ENCODE measurements at regions not wholly inside any gene's neighbourhood (a gene's known extent, or its start where the extent isn't known, plus 50 kb on each side); places are given as distances from the start of the nearest gene placed in this dataset.

- H3K27ac ChIP-seq = no peak overlapping the region
- no peaks in the 10 kb centered on the region for H3K27me3 ChIP-seq
- H3K9me3 ChIP-seq = no peaks in the 10 kb centered on the region
- DNase-seq = no peak
- TF ChIP-seq CTCF (IDR thresholded peaks at IDR 0.05) (no peak), POLR2A (IDR thresholded peaks at IDR 0.05) (no peak)
- H3K4me3 ChIP-seq = no peak overlapping the region
- H3K36me3 ChIP-seq = no peaks in the 10 kb centered on the region
- H3K4me1 ChIP-seq = peaks cover 0 to 11% (median 0%) of the 10 kb centered on the region in 4 donors
These were observed 234.8 kb upstream of the ELL2 start for GRCh38 chr5:96196407-96196806.

- Histone ChIP-seq H3K27me3 (no peaks in the 10 kb centered on the region), H3K9me3 (no peaks in the 10 kb centered on the region), H3K4me1 (peaks cover 0 to 3% (median 0%) of the 10 kb centered on the region in 4 donors), H3K27ac (no peak overlapping the region), H3K36me3 (no peaks in the 10 kb centered on the region), H3K4me3 (no peak overlapping the region)
- no peak for DNase-seq
- TF ChIP-seq POLR2A (IDR thresholded peaks at IDR 0.05) = no peak
These were observed 233.5 kb upstream of the ELL2 start for GRCh38 chr5:96195123-96195522.

- DNase-seq = no peak
- TF ChIP-seq POLR2A (IDR thresholded peaks at IDR 0.05) = no peak
- TF ChIP-seq CTCF (IDR thresholded peaks at IDR 0.05) = no peak
- H3K27me3 ChIP-seq = no peaks in the 10 kb centered on the region
- no peaks in the 10 kb centered on the region for H3K9me3 ChIP-seq
- H3K4me3 ChIP-seq = no peak overlapping the region
- H3K27ac ChIP-seq = no peak overlapping the region
- H3K4me1 ChIP-seq = no peaks in the 10 kb centered on the region
- H3K36me3 ChIP-seq = no peaks in the 10 kb centered on the region
These were observed 232.9 kb upstream of the ELL2 start for GRCh38 chr5:96194593-96194992.

- Histone ChIP-seq H3K27ac (no peak overlapping the region), H3K9me3 (no peaks in the 10 kb centered on the region), H3K4me1 (no peaks in the 10 kb centered on the region), H3K36me3 (no peaks in the 10 kb centered on the region), H3K27me3 (no peaks in the 10 kb centered on the region), H3K4me3 (no peak overlapping the region)
- TF ChIP-seq CTCF (IDR thresholded peaks at IDR 0.05) (no peak), POLR2A (IDR thresholded peaks at IDR 0.05) (no peak)
- no peak for DNase-seq
These were observed 232.3 kb upstream of the ELL2 start for GRCh38 chr5:96193946-96194345.

GRCh38 chr5:96189987-96190386 is 228.3 kb upstream of the ELL2 start:
- no peaks in the 10 kb centered on the region for H3K4me1 ChIP-seq
- no peak overlapping the region for H3K27ac ChIP-seq
- no peaks in the 10 kb centered on the region for H3K9me3 ChIP-seq
- H3K27me3 ChIP-seq = no peaks in the 10 kb centered on the region
- H3K36me3 ChIP-seq = no peaks in the 10 kb centered on the region
- TF ChIP-seq POLR2A (IDR thresholded peaks at IDR 0.05) = no peak
- TF ChIP-seq CTCF (IDR thresholded peaks at IDR 0.05) = no peak
- no peak overlapping the region for H3K4me3 ChIP-seq
- DNase-seq = no peak

- Histone ChIP-seq H3K27ac (no peak overlapping the region), H3K4me3 (no peak overlapping the region), H3K9me3 (no peaks in the 10 kb centered on the region), H3K27me3 (no peaks in the 10 kb centered on the region), H3K36me3 (no peaks in the 10 kb centered on the region), H3K4me1 (no peaks in the 10 kb centered on the region)
- no peak for TF ChIP-seq CTCF (IDR thresholded peaks at IDR 0.05)
- no peak for TF ChIP-seq POLR2A (IDR thresholded peaks at IDR 0.05)
- no peak for DNase-seq
These were observed 227.6 kb upstream of the ELL2 start for GRCh38 chr5:96189028-96189826.
